Upper lobe of left lung (tissue), 4 donors: ENCODE measurements at regions not wholly inside any gene's neighbourhood (a gene's known extent, or its start where the extent isn't known, plus 50 kb on each side); places are given as distances from the start of the nearest gene placed in this dataset.

Experiments used
- EP300 ChIP-seq, 4 donors: sonication (generic); formaldehyde crosslinking; IDR thresholded peaks; one replicate each; pipeline ENCODE4 v1.5.1; 2017; ENCODE audit warnings: antibody characterized with exemption in 4 of 4, control low read depth in 2 of 4
- POLR2A ChIP-seq, 4 donors: fragments of 450-650 bp; IDR thresholded peaks; one replicate each; pipeline ENCODE4 v1.5.1; 2016 to 2017; ENCODE audit warnings: antibody characterized with exemption in 4 of 4, mild to moderate bottlenecking in 2 of 4
- POLR2AphosphoS5 ChIP-seq, 2 donors: sonication (generic); formaldehyde crosslinking; IDR thresholded peaks; one replicate each; pipeline ENCODE4 v1.5.1; 2017; ENCODE audit warnings: antibody characterized with exemption in 2 of 2
- TF ChIP-seq, protein P1 (sequence below), 6 experiments: fragments of 450-650 bp in 4 of 6; fragments of 200-600 bp in 2 of 6; sonication (generic) in 2 of 6; IDR thresholded peaks; one replicate each; pipeline ENCODE4 v1.5.1; 2016 to 2019; ENCODE audit warnings: antibody characterized with exemption in 6 of 6

DNA sequence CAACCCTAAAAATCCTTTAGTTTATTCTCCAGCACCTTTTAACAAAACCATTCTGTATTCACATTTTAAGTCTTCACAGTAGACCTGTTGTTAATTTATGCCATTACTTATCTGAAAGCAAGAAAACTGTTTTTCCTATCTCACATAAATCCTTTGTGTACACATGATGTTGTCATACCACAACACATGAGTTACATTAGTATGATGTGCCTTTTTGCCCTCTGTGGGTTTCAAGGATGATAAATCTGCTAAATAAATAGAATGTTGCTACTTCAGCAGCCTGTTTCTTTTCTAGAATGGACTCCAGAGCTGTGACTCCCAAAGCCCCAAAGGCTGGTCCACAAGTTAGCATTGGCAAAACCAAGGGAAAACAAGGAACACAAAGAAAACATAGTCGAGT, 151.6 kb downstream of the SERPINI1 start:
- TF ChIP-seq, protein P1, sequence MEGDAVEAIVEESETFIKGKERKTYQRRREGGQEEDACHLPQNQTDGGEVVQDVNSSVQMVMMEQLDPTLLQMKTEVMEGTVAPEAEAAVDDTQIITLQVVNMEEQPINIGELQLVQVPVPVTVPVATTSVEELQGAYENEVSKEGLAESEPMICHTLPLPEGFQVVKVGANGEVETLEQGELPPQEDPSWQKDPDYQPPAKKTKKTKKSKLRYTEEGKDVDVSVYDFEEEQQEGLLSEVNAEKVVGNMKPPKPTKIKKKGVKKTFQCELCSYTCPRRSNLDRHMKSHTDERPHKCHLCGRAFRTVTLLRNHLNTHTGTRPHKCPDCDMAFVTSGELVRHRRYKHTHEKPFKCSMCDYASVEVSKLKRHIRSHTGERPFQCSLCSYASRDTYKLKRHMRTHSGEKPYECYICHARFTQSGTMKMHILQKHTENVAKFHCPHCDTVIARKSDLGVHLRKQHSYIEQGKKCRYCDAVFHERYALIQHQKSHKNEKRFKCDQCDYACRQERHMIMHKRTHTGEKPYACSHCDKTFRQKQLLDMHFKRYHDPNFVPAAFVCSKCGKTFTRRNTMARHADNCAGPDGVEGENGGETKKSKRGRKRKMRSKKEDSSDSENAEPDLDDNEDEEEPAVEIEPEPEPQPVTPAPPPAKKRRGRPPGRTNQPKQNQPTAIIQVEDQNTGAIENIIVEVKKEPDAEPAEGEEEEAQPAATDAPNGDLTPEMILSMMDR (IDR thresholded peaks at IDR 0.05), result no peak
- TF ChIP-seq POLR2A (IDR thresholded peaks at IDR 0.05) (no peak), EP300 (IDR thresholded peaks at IDR 0.05) (no peak), POLR2AphosphoS5 (IDR thresholded peaks at IDR 0.05) (no peak)
